A673 (cell line): ENCODE measurements at regions not wholly inside any gene's neighbourhood (a gene's known extent, or its start where the extent isn't known, plus 50 kb on each side); places are given as distances from the start of the nearest gene placed in this dataset.

ENCODE experiments used
- EZH2 ChIP-seq: fragments of 200-600 bp; sonication (generic); IDR thresholded peaks from 2 replicates; pipeline ENCODE4 v1.6.1; 2017; ENCODE audit warnings: borderline replicate concordance, low read depth, mild to moderate bottlenecking, mixed read lengths, antibody characterized with exemption, low read length; ENCODE audit not compliant: poor library complexity, severe bottlenecking
- TF ChIP-seq, protein P1 (sequence below): fragments of 300-800, 200-600 bp; sonication (generic); conservative IDR thresholded peaks from 2 replicates; pipeline ENCODE4 v1.5.1; 2017; ENCODE audit warnings: low read depth, mild to moderate bottlenecking, antibody characterized with exemption, low read length, moderate library complexity, mixed read lengths

DNA sequence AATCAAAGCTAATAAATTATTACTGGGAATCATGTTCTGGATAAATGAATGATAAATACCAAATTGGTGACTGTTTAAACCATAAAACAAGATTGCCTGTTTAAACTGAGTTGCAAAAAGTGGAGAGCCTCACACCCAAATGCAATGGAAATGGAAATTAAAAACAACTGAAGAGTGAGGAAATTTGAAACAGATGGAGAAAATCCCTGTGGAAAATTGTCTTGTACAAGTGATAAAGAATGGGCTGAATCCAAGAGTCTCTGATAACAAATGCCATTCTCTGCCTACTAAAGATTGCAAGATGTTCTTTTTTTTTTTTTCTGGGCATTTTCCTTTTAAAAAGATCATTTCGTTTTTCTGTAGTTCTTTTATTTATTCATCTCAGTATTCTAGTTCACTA is 426.3 kb downstream of the NLGN4X start:
- TF ChIP-seq, protein P1, sequence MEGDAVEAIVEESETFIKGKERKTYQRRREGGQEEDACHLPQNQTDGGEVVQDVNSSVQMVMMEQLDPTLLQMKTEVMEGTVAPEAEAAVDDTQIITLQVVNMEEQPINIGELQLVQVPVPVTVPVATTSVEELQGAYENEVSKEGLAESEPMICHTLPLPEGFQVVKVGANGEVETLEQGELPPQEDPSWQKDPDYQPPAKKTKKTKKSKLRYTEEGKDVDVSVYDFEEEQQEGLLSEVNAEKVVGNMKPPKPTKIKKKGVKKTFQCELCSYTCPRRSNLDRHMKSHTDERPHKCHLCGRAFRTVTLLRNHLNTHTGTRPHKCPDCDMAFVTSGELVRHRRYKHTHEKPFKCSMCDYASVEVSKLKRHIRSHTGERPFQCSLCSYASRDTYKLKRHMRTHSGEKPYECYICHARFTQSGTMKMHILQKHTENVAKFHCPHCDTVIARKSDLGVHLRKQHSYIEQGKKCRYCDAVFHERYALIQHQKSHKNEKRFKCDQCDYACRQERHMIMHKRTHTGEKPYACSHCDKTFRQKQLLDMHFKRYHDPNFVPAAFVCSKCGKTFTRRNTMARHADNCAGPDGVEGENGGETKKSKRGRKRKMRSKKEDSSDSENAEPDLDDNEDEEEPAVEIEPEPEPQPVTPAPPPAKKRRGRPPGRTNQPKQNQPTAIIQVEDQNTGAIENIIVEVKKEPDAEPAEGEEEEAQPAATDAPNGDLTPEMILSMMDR: no peak
- no peak for TF ChIP-seq EZH2
